G401 (cell line): ENCODE measurements at regions not wholly inside any gene's neighbourhood (a gene's known extent, or its start where the extent isn't known, plus 50 kb on each side); places are given as distances from the start of the nearest gene placed in this dataset.
A peak's percentile ranks its signal among the peaks of the same experiment; 100 is the strongest.
"Not testable (repeated sequence)": the region's sequence is repeated elsewhere in the genome, so short reads cannot be mapped to it uniquely, and the experiment has no call there.

ENCODE experiments used
- DNase-seq: peaks from one replicate; pipeline ENCODE4 v3.0.0-alpha.2; 2015; ENCODE audit warnings: low spot score
- in situ Hi-C: cut with HindIII; loops from 2 replicates; pipeline ENCODE4 v1.10.0; 2016; ENCODE audit warnings: low sequenced_read_pairs, mixed read lengths

GRCh38 chr6:85287654-85288053 is 162.2 kb upstream of the NT5E start:
- in situ Hi-C loops: no loop called here
- no peak for DNase-seq

GRCh38 chr6:85287158-85287557 is 162.7 kb upstream of the NT5E start:
- DNase-seq: no peak
- in situ Hi-C loops: no loop called here

- DNase-seq, in situ Hi-C loops: not testable (repeated sequence)
Observed at GRCh38 chr6:85286507-85286906, 163.4 kb upstream of the NT5E start.

GRCh38 chr6:85285934-85286333 is 163.9 kb upstream of the NT5E start:
- no peak for DNase-seq
- in situ Hi-C loops: no loop called here

GRCh38 chr6:85285114-85285513 is 164.8 kb upstream of the NT5E start:
- DNase-seq: no peak
- in situ Hi-C loops: no loop called here

- in situ Hi-C loops: no loop called here
- DNase-seq: peak; percentile 35
Observed at GRCh38 chr6:85283436-85283835, 166.4 kb upstream of the NT5E start.

- DNase-seq: no peak
- in situ Hi-C loops: no loop called here
Observed at GRCh38 chr6:85278466-85279035, 171.3 kb upstream of the NT5E start.

- in situ Hi-C loops, DNase-seq: not testable (repeated sequence)
Observed at GRCh38 chr6:85276026-85276425, 173.9 kb upstream of the NT5E start.

GRCh38 chr6:85275338-85275985 is 174.4 kb upstream of the NT5E start:
- in situ Hi-C loops: no loop called here
- no peak for DNase-seq

- no peak for DNase-seq
- in situ Hi-C loops: no loop called here
Observed at GRCh38 chr6:85273870-85274269, 176.0 kb upstream of the NT5E start.

- DNase-seq: no peak
- in situ Hi-C loops: no loop called here
Observed at GRCh38 chr6:85273046-85273445, 176.8 kb upstream of the NT5E start.

GRCh38 chr6:85272592-85272991 is 177.3 kb upstream of the NT5E start:
- in situ Hi-C loops: no loop called here
- no peak for DNase-seq

GRCh38 chr6:85262621-85263020 is 187.3 kb upstream of the NT5E start:
- DNase-seq: no peak
- in situ Hi-C loops: no loop called here

- in situ Hi-C loops: no loop called here
- DNase-seq: no peak
Observed at GRCh38 chr6:85261271-85261670, 188.6 kb upstream of the NT5E start.

GRCh38 chr6:85255661-85256060 is 194.2 kb upstream of the NT5E start:
- no peak for DNase-seq
- in situ Hi-C loops: no loop called here

GRCh38 chr6:85252552-85252951 is 197.3 kb upstream of the NT5E start:
- DNase-seq: no peak
- in situ Hi-C loops: no loop called here

- no peak for DNase-seq
- in situ Hi-C loops: no loop called here
Observed at GRCh38 chr6:85252085-85252484, 197.8 kb upstream of the NT5E start.

- DNase-seq: no peak
Observed at GRCh38 chr6:85251300-85251699, 198.6 kb upstream of the NT5E start.

GRCh38 chr6:85250586-85251220 is 199.2 kb upstream of the NT5E start:
- in situ Hi-C loops: no loop called here
- DNase-seq: no peak

More at GRCh38 chr6:85251300-85251699, 198.6 kb upstream of the NT5E start:
- in situ Hi-C loops: no loop called here

GRCh38 chr6:85245004-85245403 is 204.9 kb upstream of the NT5E start:
- in situ Hi-C loops: no loop called here
- DNase-seq: no peak
